ENCODE measurements at regions not wholly inside any gene's neighbourhood (a gene's known extent, or its start where the extent isn't known, plus 50 kb on each side); places are given as distances from the start of the nearest gene placed in this dataset.
"Not testable (repeated sequence)": the region's sequence is repeated elsewhere in the genome, so short reads cannot be mapped to it uniquely, and the experiment has no call there.

- DNase-seq = no peak
Measured at GRCh38 chr7:112981966-112982365, 104.7 kb downstream of the GPR85 start.

- DNase-seq = not testable (repeated sequence)
Measured at GRCh38 chr7:112979055-112979454, 107.6 kb downstream of the GPR85 start.

- not testable (repeated sequence) for DNase-seq
Measured at GRCh38 chr7:112977244-112977955, 109.2 kb downstream of the GPR85 start.

DNA sequence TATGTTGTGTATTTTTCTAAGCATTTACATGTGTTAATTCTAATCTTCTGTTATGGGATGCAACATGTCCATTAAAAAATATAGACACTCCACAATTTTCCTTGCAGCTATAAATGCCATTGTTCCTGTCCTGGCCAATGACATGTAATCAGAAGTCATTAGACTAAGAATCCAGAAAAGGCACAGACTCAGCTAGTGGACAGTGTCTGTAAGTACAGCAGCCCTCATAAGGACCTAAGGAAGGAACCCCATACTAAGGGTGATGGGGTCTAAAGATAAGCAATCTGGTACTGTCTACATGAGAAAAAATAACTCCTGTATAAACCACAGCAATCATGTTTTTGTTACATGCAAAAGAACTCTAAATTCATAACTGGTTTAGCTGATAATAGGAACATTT is 115.9 kb downstream of the GPR85 start:
- peak in 1 of 2 experiments; percentile 2 for DNase-seq

GRCh38 chr7:112969946-112970345 is 116.7 kb downstream of the GPR85 start:
- DNase-seq = no peak

- DNase-seq = no peak
Measured at GRCh38 chr7:112965506-112965905, 121.1 kb downstream of the GPR85 start.

DNA sequence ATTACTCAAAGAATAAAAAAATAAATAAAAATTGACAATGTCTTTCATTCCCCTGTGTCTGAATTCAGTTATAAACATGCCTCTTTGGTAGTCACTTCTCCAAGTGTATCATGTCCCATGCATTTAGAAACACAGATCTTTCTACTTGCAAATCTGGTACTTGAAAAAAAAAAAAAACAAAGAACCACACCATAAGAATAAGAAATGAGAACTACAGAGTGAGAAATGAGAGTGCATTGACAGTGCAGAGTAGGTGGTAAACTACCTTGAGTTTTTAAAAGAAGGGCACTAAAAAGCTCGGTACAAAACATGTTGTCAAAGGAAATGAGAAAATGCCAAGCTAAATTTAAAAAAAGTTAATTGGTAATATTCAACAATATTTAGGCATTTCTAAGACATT is 123.0 kb downstream of the GPR85 start:
- no peak for DNase-seq

DNA sequence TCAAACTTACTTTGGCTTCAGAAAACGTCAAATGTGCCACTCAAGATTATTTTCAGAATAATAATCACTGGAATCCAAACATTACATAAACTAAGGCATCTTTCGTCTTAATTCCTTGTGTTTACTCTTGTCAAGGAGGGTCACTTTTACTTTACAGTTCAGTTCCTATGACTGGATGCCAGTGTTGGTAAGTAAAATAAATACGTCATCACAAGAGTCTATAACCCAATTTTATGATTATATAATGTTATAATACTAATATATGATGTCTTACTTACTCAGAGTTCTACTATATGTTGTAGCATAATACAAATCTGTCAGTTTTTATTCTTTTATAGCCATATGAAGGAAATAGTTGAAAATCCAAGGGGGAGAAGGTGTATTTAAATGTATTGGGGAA is 123.8 kb downstream of the GPR85 start:
- no peak for DNase-seq

DNA sequence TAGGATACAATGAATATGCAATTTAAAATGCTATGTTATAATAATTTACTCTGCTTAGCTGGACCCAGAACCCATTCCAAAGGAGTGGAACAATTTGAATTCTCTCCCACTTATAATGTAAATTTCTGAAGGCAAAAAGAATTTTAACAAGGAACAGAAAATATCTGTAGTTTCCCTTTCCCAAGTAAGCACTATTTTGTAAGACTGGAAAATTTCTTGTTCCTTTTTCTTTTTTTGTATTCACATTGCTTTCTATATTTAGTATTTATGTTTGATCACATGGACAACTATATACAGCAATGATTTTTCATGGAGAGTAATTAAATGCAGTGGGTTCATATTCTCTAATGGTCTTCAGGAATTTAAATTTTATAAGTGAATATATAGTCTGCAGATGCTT is 127.4 kb downstream of the GPR85 start:
- DNase-seq = no peak

- DNase-seq = no peak
Measured at GRCh38 chr7:112958775-112959174, 127.9 kb downstream of the GPR85 start.

GRCh38 chr7:112957901-112958300 is 128.7 kb downstream of the GPR85 start:
- DNase-seq = no peak

DNA sequence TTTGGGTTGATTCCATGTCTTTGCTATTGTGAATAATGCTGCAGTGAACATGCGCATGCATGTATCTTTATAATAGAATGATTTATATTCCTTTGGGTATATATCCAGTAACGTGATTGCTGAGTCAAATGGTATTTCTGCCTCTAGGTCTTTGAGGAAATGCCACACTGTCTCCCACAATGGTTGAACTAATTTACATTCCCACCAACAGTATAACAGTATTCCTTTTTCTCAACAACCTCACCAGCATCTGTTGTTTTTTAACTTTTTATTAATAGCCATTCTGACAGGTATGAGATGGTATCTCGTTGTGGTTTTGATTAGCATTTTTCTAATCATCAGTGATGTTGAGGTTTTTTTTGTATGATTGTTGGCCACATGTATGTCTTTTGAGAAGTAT is 133.6 kb downstream of the GPR85 start:
- DNase-seq = not testable (repeated sequence)

DNA sequence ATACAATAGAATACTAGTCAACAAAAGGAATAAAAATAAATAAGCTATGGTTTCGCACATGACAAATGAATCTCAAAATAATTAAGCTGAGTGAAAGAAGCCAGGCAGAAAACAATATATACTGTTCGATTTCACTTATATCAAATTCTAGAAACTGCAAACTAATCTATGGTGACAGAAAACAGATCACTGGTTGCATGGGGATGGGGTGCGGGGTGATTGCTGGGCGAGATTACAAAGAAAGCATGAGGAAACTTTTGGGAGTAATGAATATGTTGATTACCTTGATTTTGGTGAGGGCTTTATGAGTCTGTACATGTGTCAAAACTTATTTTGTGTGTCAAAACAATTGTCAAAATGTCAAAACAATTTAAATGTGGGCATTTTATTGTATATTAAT is 135.6 kb downstream of the GPR85 start:
- DNase-seq = no peak

- DNase-seq = not testable (repeated sequence)
Measured at GRCh38 chr7:112949682-112950081, 136.9 kb downstream of the GPR85 start.

- DNase-seq = no peak
Measured at GRCh38 chr7:112946350-112946749, 140.3 kb downstream of the GPR85 start.

GRCh38 chr7:112945046-112945445 is 141.6 kb downstream of the GPR85 start:
- no peak for DNase-seq

DNA sequence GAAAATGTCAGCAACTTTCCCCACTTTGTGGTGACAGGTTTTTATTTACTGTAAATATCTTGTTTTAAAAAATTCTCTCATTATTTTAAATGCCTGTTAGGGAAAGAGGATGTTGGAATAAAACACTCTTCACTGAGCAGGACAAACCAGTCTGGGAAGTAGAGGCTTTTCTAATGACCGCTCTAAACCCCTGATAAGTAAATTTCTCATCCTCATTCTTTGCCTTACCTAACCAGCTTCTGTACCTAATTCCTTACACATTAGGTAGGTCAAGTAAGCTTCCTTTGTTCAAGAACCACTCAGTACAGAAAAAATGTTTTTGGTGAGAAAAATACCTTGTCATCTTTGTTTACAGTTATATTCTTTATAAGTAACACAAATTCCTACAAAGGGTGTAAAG is 143.6 kb downstream of the GPR85 start:
- DNase-seq = no peak

- not testable (repeated sequence) for DNase-seq
Measured at GRCh38 chr7:112942125-112942524, 144.5 kb downstream of the GPR85 start.

DNA sequence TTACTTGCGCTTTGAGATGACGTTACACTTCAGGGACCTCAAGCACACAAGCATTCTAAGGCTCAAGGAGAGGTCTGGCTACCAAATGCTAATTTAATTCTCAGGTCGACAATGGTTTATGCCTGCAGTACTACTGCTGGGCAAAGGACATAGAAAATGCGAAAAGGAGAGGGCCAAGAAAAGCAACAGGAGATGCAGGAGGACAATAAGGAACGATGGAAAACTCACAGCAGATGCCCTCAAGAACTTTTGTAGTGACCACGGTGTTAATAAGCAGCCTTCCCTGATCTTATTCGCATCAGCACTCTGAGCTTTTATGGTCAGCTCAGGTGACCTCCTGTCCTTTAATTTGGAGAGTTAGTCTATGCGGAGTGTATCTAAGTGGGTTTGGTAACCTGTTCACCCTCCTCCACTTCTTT is 146.3 kb downstream of the GPR85 start:
- no peak for DNase-seq

DNA sequence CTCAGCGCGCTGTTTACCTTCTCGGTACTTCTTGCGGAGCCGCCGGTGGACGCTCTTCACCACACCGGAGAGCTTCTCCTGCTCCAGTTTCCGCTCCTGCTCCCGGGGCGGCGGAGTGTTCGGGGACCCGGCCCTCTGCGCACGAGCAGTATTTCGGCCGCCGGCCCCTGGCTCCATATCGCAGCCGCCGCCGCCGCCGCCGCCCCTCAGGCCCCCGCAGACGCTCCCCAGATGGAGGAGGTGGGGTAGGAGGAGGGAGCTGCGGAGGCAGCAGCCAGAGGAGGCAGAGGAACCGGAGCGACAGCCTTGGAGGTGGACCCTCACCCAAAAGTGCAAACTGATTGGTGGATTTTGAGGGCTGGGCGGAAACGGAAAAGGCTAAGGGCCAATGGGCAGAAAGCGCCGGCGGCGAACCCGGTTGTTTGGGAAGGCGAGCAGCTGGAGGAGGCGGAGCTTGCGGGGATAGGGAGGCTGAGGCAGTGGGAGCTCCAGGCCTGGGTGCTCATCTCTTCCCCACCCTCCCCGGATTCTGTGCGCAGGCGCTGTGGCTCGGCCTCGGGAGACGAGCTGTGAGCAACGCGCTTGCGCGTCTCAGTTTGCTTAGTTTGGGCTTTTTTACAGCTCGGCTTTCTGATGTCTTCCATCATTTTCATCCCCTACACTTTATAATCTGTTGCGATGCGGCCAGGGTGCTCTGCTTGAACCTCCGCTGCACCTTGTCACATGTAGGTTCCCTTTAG is 146.9 kb downstream of the GPR85 start:
- DNase-seq = peak; percentile 98

- peak in 1 of 2 experiments; percentile 2 for DNase-seq
Measured at GRCh38 chr7:112938863-112939573, 147.6 kb downstream of the GPR85 start.

DNA sequence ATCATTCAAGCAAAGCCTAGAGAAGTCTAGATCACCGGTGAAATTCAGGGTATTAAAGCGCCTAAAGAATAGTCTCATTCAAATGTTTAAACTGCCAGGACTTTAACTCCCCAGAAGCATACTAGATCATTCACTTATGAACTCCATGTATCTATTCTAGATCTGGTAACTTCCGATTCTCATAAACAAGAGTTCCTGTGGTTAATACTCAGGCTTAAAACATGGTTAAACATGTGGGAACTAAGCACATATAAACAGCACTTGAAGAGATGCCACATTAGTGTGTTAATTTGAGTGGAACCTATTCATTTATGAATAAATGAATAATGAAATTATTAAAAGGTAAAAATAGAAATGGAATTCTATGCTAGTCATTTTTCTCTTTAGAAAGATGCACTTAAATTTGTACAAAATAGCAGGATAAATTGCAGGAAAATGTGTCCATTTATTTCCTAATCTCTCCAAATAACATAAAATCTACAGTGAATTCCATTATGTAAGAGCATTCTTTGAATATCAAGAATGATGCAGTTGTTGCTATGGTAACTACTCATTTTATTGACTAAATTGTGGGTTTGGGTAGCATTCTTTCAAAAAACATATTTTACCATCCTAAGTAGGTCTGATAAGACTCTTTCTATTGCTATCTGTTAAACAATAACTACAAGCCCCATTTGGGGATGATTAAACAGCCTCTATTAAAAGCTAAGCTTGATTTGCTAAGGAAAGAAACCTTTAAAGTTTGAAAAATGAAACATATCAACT is 147.6 kb upstream of the TMEM168 start:
- no peak for DNase-seq

DNA sequence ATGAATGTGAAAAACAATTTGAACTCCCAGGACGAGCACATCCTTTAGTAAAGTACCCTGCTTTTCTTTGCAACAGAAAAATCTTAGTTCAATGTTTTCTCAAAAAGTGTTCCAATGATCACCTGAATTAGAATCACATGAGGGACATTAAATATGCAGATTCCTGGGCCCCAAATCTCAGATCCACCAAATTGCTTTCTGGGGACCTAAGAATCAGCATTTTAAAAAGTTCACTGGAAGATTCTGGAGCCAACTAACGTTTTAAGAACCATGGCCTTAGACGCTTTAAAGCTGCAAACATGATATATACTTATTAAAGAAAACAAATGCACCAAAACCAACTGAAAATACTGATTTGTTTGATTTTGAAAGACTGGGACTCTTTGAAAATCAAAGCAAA is 143.4 kb upstream of the TMEM168 start:
- DNase-seq = no peak
